WTC11 (cell line): ENCODE measurements at regions not wholly inside any gene's neighbourhood (a gene's known extent, or its start where the extent isn't known, plus 50 kb on each side); places are given as distances from the start of the nearest gene placed in this dataset.
"Not testable (repeated sequence)": the region's sequence is repeated elsewhere in the genome, so short reads cannot be mapped to it uniquely, and the experiment has no call there.

Source experiments
- ATAC-seq: fragments of 200-7000 bp; cut with Tn5 transposase; 2 replicates; pipeline ENCODE4 v1.10.0; 2021; ENCODE audit warnings: mild to moderate bottlenecking, moderate library complexity
- CTCF ChIA-PET: fragments of 300-600 bp; sonication (Branson Sonifier 250); formaldehyde crosslinking; loops from one replicate; lab custom pipeline; 2021; ENCODE audit warnings: antibody characterized with exemption; lab: Charles Lee
- POLR2A ChIA-PET: fragments of 350-600 bp; sonication (Branson Sonifier 250); formaldehyde crosslinking; loops from one replicate; lab custom pipeline; 2021; ENCODE audit warnings: antibody characterized with exemption; lab: Charles Lee
- DNase-seq: peaks from one replicate; pipeline ENCODE4 v3.0.0; 2021; ENCODE audit warnings: low spot score
- H3K27ac Mint-ChIP-seq: 2 replicates; pipeline ENCODE4 v1.8.0; 2021; ENCODE audit warnings: mixed read lengths
- H3K27me3 Mint-ChIP-seq: 2 replicates; pipeline ENCODE4 v1.8.0; 2021; ENCODE audit warnings: low read depth, mild to moderate bottlenecking, moderate library complexity, mixed read lengths
- H3K36me3 Mint-ChIP-seq: 2 replicates; pipeline ENCODE4 v1.8.0; 2021; ENCODE audit warnings: mixed read lengths
- H3K4me1 Mint-ChIP-seq: 2 replicates; pipeline ENCODE4 v1.8.0; 2022; ENCODE audit warnings: mixed read lengths
- H3K4me3 Mint-ChIP-seq: 2 replicates; pipeline ENCODE4 v1.8.0; 2021; ENCODE audit warnings: mild to moderate bottlenecking, moderate library complexity, mixed read lengths
- H3K9me3 Mint-ChIP-seq: 2 replicates; pipeline ENCODE4 v1.8.0; 2021; ENCODE audit warnings: mixed read lengths
- CBFB ChIP-seq: sonication (generic); formaldehyde crosslinking; IDR thresholded peaks from 2 replicates; pipeline ENCODE4 v1.8.1; 2022; ENCODE audit warnings: mild to moderate bottlenecking, low read depth, missing genetic modification reagents
- FOXP1 ChIP-seq: sonication (generic); formaldehyde crosslinking; IDR thresholded peaks from 2 replicates; pipeline ENCODE4 v1.8.0; 2022; ENCODE audit warnings: missing genetic modification reagents, mild to moderate bottlenecking, moderate library complexity, borderline replicate concordance
- NFYB ChIP-seq: sonication (generic); formaldehyde crosslinking; conservative IDR thresholded peaks from 2 replicates; pipeline ENCODE4 v1.8.0; 2022; ENCODE audit warnings: low read depth, missing genetic modification reagents
- NR1H2 ChIP-seq: sonication (generic); formaldehyde crosslinking; IDR thresholded peaks from 2 replicates; pipeline ENCODE4 v1.9.0; 2021; ENCODE audit warnings: mild to moderate bottlenecking, moderate library complexity, missing genetic modification reagents
- NR2C2 ChIP-seq: sonication (generic); formaldehyde crosslinking; IDR thresholded peaks from 2 replicates; pipeline ENCODE4 v1.8.0; 2022; ENCODE audit warnings: mild to moderate bottlenecking, missing genetic modification reagents
- PRRX2 ChIP-seq: fragments of 250-450 bp; sonication (Bioruptor Pico); IDR thresholded peaks from 2 replicates; pipeline ENCODE4 v1.8.0; 2021; ENCODE audit warnings: mild to moderate bottlenecking
- RELA ChIP-seq: sonication (generic); formaldehyde crosslinking; IDR thresholded peaks from 2 replicates; pipeline ENCODE4 v1.8.1; 2022; ENCODE audit warnings: missing genetic modification reagents, mild to moderate bottlenecking, borderline replicate concordance
- SMAD3 ChIP-seq: sonication (generic); formaldehyde crosslinking; IDR thresholded peaks from 2 replicates; pipeline ENCODE4 v1.8.0; 2022; ENCODE audit warnings: missing genetic modification reagents, mild to moderate bottlenecking, borderline replicate concordance
- TEAD1 ChIP-seq: sonication (generic); formaldehyde crosslinking; IDR thresholded peaks from 2 replicates; pipeline ENCODE4 v1.8.0; 2022; ENCODE audit warnings: mild to moderate bottlenecking, missing genetic modification reagents
- ZNF219 ChIP-seq: sonication (generic); formaldehyde crosslinking; IDR thresholded peaks from 2 replicates; pipeline ENCODE4 v1.8.0; 2023; ENCODE audit warnings: missing genetic modification reagents, mild to moderate bottlenecking, borderline replicate concordance
- ZNF671 ChIP-seq: fragments of 250-450 bp; sonication (Bioruptor Pico); IDR thresholded peaks from 2 replicates; pipeline ENCODE4 v1.8.0; 2021; ENCODE audit warnings: mild to moderate bottlenecking
- TF ChIP-seq, protein P1 (sequence below): fragments of 250-450 bp; sonication (Bioruptor Pico); IDR thresholded peaks from 2 replicates; pipeline ENCODE4 v1.9.0; 2021; ENCODE audit warnings: mild to moderate bottlenecking
- TF ChIP-seq, protein P2 (sequence below): sonication (generic); formaldehyde crosslinking; IDR thresholded peaks from 2 replicates; pipeline ENCODE4 v1.8.1; 2023; ENCODE audit warnings: mild to moderate bottlenecking, missing genetic modification reagents
- TF ChIP-seq, protein P3 (sequence below): sonication (generic); formaldehyde crosslinking; conservative IDR thresholded peaks from 2 replicates; pipeline ENCODE4 v1.8.1; 2023; ENCODE audit warnings: mild to moderate bottlenecking, low read depth, missing genetic modification reagents, moderate library complexity
- TF ChIP-seq, protein P4 (sequence below): sonication (generic); formaldehyde crosslinking; IDR thresholded peaks from 2 replicates; pipeline ENCODE4 v1.8.0; 2022; ENCODE audit warnings: mild to moderate bottlenecking, missing genetic modification reagents
- TF ChIP-seq, protein P5 (sequence below): sonication (generic); formaldehyde crosslinking; IDR thresholded peaks from 2 replicates; pipeline ENCODE4 v1.8.1; 2022; ENCODE audit warnings: mild to moderate bottlenecking, moderate library complexity, missing genetic modification reagents
- TF ChIP-seq, protein P6 (sequence below): sonication (generic); formaldehyde crosslinking; IDR thresholded peaks from 2 replicates; pipeline ENCODE4 v1.8.1; 2023; ENCODE audit warnings: mild to moderate bottlenecking, moderate library complexity, missing genetic modification reagents
- TF ChIP-seq, protein P7 (sequence below): sonication (generic); formaldehyde crosslinking; IDR thresholded peaks from 2 replicates; pipeline ENCODE4 v1.8.0; 2023; ENCODE audit warnings: missing genetic modification reagents

DNA sequence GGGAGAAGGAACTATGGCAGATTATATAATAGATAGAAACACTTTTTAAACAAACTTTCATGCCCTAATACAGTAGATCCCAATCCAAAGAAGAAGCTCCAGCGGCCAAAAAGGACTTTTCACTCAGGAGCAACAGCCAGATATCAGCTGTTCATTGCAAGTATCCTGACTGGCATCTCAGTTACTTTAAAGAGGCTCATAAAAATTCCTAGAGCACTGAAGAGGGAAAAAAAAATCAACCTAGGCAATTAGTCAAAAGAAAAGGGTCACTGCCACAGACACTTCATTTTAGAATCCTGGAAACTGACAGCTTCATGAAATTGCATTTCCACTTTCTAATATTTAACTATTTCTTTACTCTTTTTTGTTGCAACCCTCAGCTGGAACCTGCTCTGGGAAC lies 170.6 kb upstream of the SOX6 start:
- no peak overlapping the region for H3K4me3 Mint-ChIP-seq
- peaks cover under 1% of the 10 kb centered on the region for H3K36me3 Mint-ChIP-seq
- no peak for DNase-seq
- CTCF ChIA-PET = no interaction called here
- no peak overlapping the region for H3K27ac Mint-ChIP-seq
- H3K4me1 Mint-ChIP-seq = no peaks in the 10 kb centered on the region
- peaks cover 15% of the 10 kb centered on the region; the same call in 1 of the 2 replicates for H3K27me3 Mint-ChIP-seq
- peaks cover 21% of the 10 kb centered on the region for H3K9me3 Mint-ChIP-seq
- TF ChIP-seq FOXP1 (CRISPR knock-in tag) (no peak), NR1H2 (no peak), RELA (CRISPR knock-in tag) (no peak), SMAD3 (no peak), ZNF671 (CRISPR knock-in tag) (no peak), NFYB (CRISPR knock-in tag) (no peak), CBFB (CRISPR knock-in tag) (no peak), TEAD1 (CRISPR knock-in tag) (no peak), PRRX2 (CRISPR knock-in tag) (no peak), ZNF219 (CRISPR knock-in tag) (no peak), NR2C2 (CRISPR knock-in tag) (no peak)
- TF ChIP-seq, protein P1, sequence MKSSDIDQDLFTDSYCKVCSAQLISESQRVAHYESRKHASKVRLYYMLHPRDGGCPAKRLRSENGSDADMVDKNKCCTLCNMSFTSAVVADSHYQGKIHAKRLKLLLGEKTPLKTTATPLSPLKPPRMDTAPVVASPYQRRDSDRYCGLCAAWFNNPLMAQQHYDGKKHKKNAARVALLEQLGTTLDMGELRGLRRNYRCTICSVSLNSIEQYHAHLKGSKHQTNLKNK (CRISPR knock-in tag) = no peak
- TF ChIP-seq, protein P2, sequence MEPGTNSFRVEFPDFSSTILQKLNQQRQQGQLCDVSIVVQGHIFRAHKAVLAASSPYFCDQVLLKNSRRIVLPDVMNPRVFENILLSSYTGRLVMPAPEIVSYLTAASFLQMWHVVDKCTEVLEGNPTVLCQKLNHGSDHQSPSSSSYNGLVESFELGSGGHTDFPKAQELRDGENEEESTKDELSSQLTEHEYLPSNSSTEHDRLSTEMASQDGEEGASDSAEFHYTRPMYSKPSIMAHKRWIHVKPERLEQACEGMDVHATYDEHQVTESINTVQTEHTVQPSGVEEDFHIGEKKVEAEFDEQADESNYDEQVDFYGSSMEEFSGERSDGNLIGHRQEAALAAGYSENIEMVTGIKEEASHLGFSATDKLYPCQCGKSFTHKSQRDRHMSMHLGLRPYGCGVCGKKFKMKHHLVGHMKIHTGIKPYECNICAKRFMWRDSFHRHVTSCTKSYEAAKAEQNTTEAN (CRISPR knock-in tag) = no peak
- TF ChIP-seq, protein P3, sequence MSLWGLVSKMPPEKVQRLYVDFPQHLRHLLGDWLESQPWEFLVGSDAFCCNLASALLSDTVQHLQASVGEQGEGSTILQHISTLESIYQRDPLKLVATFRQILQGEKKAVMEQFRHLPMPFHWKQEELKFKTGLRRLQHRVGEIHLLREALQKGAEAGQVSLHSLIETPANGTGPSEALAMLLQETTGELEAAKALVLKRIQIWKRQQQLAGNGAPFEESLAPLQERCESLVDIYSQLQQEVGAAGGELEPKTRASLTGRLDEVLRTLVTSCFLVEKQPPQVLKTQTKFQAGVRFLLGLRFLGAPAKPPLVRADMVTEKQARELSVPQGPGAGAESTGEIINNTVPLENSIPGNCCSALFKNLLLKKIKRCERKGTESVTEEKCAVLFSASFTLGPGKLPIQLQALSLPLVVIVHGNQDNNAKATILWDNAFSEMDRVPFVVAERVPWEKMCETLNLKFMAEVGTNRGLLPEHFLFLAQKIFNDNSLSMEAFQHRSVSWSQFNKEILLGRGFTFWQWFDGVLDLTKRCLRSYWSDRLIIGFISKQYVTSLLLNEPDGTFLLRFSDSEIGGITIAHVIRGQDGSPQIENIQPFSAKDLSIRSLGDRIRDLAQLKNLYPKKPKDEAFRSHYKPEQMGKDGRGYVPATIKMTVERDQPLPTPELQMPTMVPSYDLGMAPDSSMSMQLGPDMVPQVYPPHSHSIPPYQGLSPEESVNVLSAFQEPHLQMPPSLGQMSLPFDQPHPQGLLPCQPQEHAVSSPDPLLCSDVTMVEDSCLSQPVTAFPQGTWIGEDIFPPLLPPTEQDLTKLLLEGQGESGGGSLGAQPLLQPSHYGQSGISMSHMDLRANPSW (CRISPR knock-in tag) = no peak
- TF ChIP-seq, protein P4, sequence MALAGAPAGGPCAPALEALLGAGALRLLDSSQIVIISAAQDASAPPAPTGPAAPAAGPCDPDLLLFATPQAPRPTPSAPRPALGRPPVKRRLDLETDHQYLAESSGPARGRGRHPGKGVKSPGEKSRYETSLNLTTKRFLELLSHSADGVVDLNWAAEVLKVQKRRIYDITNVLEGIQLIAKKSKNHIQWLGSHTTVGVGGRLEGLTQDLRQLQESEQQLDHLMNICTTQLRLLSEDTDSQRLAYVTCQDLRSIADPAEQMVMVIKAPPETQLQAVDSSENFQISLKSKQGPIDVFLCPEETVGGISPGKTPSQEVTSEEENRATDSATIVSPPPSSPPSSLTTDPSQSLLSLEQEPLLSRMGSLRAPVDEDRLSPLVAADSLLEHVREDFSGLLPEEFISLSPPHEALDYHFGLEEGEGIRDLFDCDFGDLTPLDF (CRISPR knock-in tag) = no peak
- TF ChIP-seq, protein P5, sequence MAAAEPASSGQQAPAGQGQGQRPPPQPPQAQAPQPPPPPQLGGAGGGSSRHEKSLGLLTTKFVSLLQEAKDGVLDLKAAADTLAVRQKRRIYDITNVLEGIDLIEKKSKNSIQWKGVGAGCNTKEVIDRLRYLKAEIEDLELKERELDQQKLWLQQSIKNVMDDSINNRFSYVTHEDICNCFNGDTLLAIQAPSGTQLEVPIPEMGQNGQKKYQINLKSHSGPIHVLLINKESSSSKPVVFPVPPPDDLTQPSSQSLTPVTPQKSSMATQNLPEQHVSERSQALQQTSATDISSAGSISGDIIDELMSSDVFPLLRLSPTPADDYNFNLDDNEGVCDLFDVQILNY (CRISPR knock-in tag) = no peak
- TF ChIP-seq, protein P6, sequence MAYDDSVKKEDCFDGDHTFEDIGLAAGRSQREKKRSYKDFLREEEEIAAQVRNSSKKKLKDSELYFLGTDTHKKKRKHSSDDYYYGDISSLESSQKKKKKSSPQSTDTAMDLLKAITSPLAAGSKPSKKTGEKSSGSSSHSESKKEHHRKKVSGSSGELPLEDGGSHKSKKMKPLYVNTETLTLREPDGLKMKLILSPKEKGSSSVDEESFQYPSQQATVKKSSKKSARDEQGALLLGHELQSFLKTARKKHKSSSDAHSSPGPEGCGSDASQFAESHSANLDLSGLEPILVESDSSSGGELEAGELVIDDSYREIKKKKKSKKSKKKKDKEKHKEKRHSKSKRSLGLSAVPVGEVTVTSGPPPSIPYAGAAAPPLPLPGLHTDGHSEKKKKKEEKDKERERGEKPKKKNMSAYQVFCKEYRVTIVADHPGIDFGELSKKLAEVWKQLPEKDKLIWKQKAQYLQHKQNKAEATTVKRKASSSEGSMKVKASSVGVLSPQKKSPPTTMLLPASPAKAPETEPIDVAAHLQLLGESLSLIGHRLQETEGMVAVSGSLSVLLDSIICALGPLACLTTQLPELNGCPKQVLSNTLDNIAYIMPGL (CRISPR knock-in tag) = no peak
- TF ChIP-seq, protein P7, sequence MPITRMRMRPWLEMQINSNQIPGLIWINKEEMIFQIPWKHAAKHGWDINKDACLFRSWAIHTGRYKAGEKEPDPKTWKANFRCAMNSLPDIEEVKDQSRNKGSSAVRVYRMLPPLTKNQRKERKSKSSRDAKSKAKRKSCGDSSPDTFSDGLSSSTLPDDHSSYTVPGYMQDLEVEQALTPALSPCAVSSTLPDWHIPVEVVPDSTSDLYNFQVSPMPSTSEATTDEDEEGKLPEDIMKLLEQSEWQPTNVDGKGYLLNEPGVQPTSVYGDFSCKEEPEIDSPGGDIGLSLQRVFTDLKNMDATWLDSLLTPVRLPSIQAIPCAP (CRISPR knock-in tag) = no peak
- TF ChIP-seq, all 79 proteins: peak for 0
- ATAC-seq = no peak
- POLR2A ChIA-PET = no interaction called here

DNA sequence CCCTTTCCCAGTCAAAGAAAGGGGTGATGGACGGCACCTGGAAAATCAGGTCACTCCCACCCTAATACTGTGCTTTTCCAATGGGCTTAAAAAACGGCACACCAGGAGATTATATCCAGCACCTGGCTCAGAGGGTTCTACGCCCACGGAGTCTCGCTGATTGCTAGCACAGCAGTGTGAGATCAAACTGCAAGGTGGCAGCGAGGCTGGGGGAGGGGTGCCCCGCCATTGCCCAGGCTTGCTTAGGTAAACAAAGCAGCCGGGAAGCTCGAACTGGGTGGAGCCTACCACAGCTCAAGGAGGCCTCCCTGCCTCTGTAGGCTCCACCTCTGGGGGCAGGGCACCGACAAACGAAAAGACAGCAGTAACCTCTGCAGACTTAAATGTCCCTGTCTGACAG lies 164.4 kb upstream of the SOX6 start:
- H3K27ac Mint-ChIP-seq, DNase-seq, ATAC-seq, H3K4me1 Mint-ChIP-seq, CTCF ChIA-PET, POLR2A ChIA-PET, H3K4me3 Mint-ChIP-seq: not testable (repeated sequence)
- Mint-ChIP-seq H3K9me3 (peaks cover 50% of the 10 kb centered on the region), H3K36me3 (peaks cover 19% of the 10 kb centered on the region), H3K27me3 (peaks cover 21% of the 10 kb centered on the region)
